TTC549 (cell line): ENCODE measurements at regions not wholly inside any gene's neighbourhood (a gene's known extent, or its start where the extent isn't known, plus 50 kb on each side); places are given as distances from the start of the nearest gene placed in this dataset.

Experiments used
- FAIRE-seq: peaks from 2 replicates; lab custom pipeline; 2012; peaks lifted over from hg19 to GRCh38; lab: Jason Lieb, UNC

GRCh38 chr7:46534664-46535588 is 613.9 kb upstream of the IGFBP3 start:
- FAIRE-seq = no peak

DNA sequence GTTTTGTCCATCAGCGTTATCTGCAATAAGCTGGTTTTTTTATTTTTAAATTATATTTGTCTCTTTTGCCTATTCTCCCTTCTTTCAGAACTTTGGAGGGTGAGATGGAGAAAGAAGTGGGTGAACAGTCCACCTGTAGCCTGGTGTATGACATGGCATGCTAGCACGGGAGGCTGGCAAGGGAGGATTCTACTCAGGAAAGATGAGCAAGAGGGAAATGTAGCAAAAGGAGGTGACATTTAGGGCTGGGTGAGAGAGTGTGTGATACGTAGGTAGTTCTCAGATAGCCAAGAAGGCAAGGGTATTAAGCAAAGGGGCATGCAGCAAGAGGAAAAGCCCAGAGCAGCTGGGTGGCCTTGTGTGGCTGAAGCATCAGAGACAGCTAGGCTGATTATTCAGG is 612.9 kb upstream of the IGFBP3 start:
- FAIRE-seq = no peak

DNA sequence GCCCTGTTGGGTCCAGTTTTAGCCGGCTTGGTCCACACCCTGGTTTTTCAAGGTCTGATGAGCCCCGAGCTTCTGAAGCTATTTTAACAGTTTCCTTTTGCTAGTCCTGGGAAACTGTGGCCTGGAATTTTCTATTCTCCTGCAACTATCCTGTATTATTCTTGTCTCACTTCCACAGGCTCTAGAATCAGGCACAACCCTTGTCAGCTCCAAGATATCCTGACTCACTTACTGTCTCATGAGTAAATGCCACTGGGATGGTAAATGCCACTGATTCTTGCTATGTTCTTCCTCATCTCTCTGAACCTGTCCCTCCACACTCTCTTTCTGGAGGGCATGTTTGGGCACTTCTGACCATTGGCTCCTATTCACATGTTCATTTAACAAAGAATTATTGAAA is 611.5 kb upstream of the IGFBP3 start:
- no peak for FAIRE-seq

DNA sequence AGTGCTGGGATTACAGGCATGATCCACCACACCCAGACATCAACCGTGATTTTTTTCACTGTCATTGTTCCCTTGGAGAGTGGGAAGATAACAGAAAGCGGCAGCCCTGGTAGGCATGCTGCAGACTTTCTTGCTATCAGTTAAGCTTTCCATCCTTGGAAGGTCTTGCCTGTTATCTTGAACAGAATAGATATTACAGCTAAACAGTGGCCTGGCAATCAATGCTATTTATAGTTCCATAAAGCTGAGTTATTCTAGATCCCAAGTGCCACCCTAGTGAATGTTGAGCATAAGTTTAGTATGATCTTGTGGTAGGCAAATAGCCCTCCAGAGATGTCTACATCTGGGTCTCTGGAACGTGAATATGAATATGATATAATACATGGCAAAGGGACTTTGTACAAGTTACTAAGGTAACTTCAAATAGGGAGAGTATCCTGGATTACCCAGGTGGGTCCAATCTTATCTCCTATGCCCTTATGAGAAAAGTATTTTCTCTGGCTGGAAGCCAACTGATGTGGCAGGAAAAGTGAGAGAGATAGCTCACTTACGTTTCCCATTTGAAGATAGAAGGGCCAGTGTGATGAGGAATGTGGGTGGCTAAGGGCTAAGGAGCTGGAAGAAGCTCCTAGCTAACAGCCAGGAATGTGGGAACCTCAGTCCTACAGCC is 609.1 kb upstream of the IGFBP3 start:
- FAIRE-seq = no peak

GRCh38 chr7:46527360-46527759 is 606.3 kb upstream of the IGFBP3 start:
- no peak for FAIRE-seq

GRCh38 chr7:46525876-46526275 is 604.8 kb upstream of the IGFBP3 start:
- FAIRE-seq = no peak

DNA sequence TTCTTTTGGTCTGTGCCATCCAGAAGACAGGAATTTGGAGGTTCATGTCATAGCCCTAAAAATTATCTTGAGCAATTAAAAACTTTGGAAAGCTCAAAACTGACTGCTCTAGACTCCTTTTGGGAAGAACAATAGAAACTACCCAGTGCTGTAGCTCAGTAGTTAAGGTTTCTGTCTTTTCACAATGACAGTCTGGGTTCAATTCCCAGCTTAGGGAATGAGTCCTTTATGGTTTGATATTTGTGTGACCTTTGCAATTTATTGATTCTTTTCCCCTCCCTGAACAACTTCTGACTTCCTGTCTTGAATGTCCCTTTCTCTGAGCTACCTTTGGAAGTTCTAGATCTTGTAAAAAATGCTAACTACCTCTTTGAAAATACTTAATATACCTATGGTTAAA is 603.3 kb upstream of the IGFBP3 start:
- no peak for FAIRE-seq

GRCh38 chr7:46522354-46522906 is 601.4 kb upstream of the IGFBP3 start:
- no peak for FAIRE-seq

GRCh38 chr7:46518713-46519112 is 597.6 kb upstream of the IGFBP3 start:
- FAIRE-seq = no peak

DNA sequence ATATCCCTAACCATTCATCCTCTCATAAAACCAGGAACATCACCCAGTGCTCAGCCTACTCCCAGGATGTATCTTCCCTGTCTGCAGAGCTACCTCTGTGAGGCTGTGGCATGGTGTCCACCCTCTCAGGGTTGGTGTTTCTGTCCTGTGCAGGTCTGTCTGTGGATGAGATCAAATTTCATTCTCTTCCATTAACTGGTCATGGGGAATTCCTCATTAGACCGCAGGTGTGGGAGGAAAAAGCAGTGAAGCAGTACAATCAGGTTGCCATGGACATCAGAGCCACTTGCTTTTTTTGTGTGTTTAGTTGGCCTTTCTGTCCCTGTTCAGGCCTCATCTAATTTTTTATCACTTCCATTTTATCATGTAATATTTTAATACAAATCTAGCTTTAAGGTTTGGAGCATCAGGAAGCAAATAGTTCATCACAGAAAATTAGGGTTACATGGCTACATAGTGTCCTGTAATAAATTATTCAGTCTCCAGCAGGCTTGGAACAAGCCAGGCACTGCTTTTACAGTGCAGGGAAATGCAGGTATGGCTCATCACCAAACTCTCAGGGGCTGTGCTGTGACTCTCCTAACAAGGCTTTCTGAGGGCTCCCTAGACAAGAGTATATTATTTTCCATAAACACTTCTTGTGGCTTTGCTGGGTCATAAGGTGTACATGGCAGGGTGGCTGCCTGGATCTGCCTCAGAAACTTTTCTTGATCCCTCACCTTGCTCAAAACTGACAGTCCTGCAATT is 594.9 kb upstream of the IGFBP3 start:
- FAIRE-seq = no peak

DNA sequence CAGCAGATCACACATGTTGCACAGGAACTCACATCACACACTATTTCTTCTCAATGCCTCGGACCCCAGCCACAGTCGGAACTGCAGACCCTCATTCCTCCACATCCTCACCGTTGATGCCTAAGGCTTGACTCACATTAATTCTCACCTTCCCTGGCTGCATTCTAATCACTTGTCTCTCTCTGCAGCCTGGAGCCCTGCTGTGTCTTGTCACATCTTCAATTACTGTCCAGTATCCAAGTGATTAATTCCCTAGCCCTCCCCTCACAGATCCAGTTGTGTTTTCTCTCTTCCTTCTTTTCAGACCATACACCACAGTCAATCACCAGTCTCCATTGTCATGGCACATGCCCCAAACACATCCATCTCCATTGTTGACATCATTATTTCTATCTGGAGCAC is 592.4 kb upstream of the IGFBP3 start:
- no peak for FAIRE-seq

- no peak for FAIRE-seq
Measured at GRCh38 chr7:46512891-46513413, 591.9 kb upstream of the IGFBP3 start.

DNA sequence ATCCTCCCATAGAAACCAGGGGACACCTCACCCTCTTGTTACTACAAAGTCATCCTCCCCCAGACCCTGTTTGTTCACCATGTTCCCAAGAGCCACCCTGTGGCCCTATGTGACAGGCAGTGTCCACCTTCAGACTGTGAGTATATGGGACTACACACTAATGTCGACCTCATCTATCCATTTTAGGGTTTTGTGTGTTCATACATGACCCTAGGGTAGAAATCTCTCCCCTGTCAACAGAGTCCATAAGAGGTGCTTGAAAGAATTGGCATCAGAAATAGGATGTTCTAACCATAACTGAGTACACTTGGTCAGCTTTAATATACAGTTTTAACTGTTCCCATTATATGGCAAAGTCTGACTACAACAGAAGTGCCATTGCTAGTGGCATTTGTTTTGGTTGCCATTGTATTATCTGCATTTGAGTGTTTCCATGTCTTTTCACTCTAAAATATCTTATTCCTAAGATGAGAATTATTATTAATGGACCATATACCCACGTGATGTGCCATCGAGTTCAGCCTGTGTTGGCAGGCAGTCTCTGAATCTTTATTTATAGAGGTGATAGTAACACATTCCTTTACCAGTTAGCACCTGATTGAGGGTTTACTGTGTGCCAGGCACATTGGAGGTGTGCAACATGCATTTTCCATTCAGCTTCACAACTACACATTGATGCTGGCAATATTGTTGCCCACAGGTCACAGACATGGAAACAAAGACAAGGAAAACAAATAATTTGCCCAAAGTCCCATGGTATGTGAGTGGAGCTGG is 590.6 kb upstream of the IGFBP3 start:
- FAIRE-seq = no peak

DNA sequence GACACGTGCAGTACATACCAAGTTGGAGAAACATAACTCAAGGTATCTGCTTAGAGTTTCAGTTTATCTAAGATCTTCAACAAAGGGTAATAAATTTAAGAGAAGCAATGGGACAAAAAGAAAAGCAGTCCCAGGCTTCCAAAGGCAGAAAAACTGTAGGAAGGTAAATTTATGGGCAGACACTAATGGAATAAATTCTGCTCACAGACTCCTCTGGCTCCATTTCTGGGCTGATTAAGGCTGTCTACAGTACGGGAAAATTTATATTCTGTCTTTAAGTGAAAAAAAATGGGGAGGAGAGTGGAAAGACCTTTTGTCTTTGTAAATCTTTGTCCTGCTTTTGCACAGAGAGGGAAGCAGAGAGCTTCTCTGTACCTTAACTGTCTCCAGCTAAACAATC is 587.5 kb upstream of the IGFBP3 start:
- no peak for FAIRE-seq

- no peak for FAIRE-seq
Measured at GRCh38 chr7:46507560-46507959, 586.5 kb upstream of the IGFBP3 start.

DNA sequence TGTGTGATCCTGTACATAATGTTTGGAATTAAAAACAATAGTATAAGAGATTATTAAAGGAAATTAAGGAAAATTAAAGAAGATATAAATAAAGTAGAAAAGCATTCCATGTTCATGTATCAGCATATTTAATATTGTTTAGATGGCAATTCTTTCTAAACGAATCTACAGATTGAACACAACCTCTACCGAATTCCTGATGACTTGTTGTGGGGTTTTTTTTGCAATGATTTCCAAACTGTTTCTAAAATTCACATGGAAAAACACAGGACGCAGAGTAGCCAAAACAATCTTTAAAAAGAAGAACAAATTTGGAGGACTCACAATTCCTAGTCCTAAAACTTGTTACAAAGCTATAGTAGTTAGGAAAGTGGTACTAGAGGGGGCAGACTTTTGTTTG is 573.4 kb upstream of the IGFBP3 start:
- no peak for FAIRE-seq

- no peak for FAIRE-seq
Measured at GRCh38 chr7:46494028-46494427, 573.0 kb upstream of the IGFBP3 start.

DNA sequence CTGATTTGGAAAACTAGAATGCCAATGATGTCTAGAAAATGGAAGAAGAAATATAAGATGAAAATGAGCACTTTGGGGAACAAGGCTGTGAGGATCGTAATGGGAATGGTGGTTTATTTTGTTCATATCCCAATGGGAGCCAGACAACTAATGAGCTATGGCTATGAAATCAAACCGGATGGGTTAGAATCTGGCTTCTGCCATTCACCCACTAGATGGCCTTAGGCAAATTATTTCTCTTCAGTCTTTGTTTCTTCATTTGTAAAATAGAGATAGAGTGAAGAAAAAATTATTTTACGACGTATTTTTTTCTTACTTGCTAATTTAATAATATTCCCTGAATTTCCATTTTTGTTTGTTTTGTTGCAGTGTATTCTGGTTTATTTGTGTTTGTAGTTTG is 572.1 kb upstream of the IGFBP3 start:
- FAIRE-seq = no peak

GRCh38 chr7:46492466-46492865 is 571.4 kb upstream of the IGFBP3 start:
- no peak for FAIRE-seq

- no peak for FAIRE-seq
Measured at GRCh38 chr7:46490406-46490805, 569.3 kb upstream of the IGFBP3 start.

DNA sequence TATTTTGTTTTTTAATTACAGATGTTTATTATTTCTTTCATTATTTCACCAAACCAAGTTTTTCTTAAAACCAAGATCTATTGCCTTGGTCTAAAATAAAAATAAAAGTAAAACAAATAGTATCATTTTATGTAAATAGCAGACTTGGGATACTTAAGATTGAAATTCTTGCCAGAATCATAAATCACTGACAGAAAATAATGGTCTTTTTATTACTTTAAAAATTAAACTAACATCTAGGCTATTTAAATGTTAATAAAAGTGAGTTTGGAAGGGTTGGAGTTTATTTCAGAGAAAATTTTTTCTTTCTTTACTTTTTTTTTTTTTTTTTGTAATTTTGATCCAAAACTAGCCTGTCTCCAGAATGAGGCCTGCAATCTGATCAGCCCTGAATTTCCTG is 568.0 kb upstream of the IGFBP3 start:
- FAIRE-seq = no peak

DNA sequence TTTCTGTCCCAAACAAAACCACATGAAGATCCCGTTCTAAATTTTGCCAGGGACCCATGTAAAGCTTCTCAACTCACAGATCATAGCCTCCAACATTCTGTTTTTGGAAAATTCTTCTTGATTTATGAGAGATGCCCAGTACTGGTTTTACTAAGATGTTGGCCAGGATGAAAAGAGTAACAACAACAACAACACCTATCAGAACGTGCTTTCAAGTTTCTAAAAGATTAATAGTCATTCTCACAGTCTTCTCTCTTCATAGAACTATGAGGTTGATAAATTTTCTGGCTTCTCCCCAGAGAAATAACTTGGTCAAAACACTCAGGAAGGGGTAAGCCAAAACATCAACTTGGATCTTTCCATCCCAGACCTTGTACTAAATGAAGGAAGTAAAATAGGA is 567.5 kb upstream of the IGFBP3 start:
- no peak for FAIRE-seq
